ENCODE measurements at regions not wholly inside any gene's neighbourhood (a gene's known extent, or its start where the extent isn't known, plus 50 kb on each side); places are given as distances from the start of the nearest gene placed in this dataset.

DNA sequence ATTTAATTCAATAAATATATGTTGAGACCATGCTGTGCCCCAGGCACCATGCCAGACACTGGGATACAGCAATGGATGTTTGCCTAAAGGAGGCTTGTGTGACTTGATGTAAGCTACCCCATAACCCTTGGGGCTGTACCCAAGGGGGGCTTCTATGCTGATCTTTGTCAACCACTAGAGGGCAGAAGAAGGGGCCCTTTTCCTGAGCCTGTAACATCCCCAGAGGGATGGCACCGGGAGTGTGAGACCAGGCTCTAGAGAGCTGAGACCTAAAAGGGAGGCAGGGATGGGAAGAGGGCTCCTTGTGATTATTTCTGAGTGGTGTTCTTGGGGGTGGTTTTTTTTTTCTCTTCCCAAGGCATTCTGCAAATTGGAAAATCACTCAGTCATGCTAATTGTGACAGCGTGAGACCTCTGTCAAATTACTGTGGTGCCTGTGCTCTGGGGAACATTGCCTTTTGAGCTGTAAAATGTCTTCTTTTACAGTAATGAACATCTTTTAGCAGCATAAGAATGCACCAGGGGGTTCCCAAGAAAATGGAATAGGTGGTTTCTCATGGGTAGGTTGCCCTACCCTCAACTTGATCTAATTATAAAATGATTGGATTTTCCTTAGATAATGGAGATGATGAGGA is 138.7 kb upstream of the SLC24A3 start:
- Histone ChIP-seq H3K27ac (ENCODE audit: low read depth in 2 of 2, low read length in 1 of 2) (no peak overlapping the region), H3K9me2 (no peaks in the 10 kb centered on the region), H4K20me1 (ENCODE audit: insufficient read depth) (no peaks in the 10 kb centered on the region), H3K27me3 (ENCODE audit: insufficient read depth) (no peaks in the 10 kb centered on the region), H3K4me1 (ENCODE audit: control insufficient read depth in 1 of 2, insufficient read depth in 2 of 2, low read depth in 1 of 2, low read length in 1 of 2) (no peaks in the 10 kb centered on the region), H3K4me2 (no peak overlapping the region), H3K36me3 (replicated peaks in 1 of 2; ENCODE audit: control insufficient read depth in 1 of 2, insufficient read depth in 2 of 2, low read length in 1 of 2) (no peaks in the 10 kb centered on the region), H2AFZ (ENCODE audit: low read depth) (no peak overlapping the region), H3K9ac (no peak overlapping the region), H3K9me3 (no peaks in the 10 kb centered on the region), H3K79me2 (ENCODE audit: insufficient read depth) (no peaks in the 10 kb centered on the region), H3K4me3 (ENCODE audit: low read depth in 2 of 2, low read length in 1 of 2) (no peak overlapping the region), H3F3A (replicated peaks; ENCODE audit: insufficient read depth) (no peaks in the 10 kb centered on the region)
- WGBS (ENCODE audit: low lambda C conversion rate) = 4% methylated on average over 2 of the region's 2 CpGs
- DNase-seq = peak; percentile 26
- TF ChIP-seq, protein P1, sequence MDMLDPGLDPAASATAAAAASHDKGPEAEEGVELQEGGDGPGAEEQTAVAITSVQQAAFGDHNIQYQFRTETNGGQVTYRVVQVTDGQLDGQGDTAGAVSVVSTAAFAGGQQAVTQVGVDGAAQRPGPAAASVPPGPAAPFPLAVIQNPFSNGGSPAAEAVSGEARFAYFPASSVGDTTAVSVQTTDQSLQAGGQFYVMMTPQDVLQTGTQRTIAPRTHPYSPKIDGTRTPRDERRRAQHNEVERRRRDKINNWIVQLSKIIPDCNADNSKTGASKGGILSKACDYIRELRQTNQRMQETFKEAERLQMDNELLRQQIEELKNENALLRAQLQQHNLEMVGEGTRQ (IDR thresholded peaks at IDR 0.05; ENCODE audit: borderline replicate concordance, low read depth, low read length) = no peak
- TF ChIP-seq RXRA (IDR thresholded peaks at IDR 0.05; ENCODE audit: borderline replicate concordance, low read depth) = no peak
- TF ChIP-seq, protein P2, sequence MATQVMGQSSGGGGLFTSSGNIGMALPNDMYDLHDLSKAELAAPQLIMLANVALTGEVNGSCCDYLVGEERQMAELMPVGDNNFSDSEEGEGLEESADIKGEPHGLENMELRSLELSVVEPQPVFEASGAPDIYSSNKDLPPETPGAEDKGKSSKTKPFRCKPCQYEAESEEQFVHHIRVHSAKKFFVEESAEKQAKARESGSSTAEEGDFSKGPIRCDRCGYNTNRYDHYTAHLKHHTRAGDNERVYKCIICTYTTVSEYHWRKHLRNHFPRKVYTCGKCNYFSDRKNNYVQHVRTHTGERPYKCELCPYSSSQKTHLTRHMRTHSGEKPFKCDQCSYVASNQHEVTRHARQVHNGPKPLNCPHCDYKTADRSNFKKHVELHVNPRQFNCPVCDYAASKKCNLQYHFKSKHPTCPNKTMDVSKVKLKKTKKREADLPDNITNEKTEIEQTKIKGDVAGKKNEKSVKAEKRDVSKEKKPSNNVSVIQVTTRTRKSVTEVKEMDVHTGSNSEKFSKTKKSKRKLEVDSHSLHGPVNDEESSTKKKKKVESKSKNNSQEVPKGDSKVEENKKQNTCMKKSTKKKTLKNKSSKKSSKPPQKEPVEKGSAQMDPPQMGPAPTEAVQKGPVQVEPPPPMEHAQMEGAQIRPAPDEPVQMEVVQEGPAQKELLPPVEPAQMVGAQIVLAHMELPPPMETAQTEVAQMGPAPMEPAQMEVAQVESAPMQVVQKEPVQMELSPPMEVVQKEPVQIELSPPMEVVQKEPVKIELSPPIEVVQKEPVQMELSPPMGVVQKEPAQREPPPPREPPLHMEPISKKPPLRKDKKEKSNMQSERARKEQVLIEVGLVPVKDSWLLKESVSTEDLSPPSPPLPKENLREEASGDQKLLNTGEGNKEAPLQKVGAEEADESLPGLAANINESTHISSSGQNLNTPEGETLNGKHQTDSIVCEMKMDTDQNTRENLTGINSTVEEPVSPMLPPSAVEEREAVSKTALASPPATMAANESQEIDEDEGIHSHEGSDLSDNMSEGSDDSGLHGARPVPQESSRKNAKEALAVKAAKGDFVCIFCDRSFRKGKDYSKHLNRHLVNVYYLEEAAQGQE (IDR thresholded peaks at IDR 0.05; ENCODE audit: low read depth, low read length) = no peak
- TF ChIP-seq, protein P3, sequence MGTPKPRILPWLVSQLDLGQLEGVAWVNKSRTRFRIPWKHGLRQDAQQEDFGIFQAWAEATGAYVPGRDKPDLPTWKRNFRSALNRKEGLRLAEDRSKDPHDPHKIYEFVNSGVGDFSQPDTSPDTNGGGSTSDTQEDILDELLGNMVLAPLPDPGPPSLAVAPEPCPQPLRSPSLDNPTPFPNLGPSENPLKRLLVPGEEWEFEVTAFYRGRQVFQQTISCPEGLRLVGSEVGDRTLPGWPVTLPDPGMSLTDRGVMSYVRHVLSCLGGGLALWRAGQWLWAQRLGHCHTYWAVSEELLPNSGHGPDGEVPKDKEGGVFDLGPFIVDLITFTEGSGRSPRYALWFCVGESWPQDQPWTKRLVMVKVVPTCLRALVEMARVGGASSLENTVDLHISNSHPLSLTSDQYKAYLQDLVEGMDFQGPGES (IDR thresholded peaks at IDR 0.05; ENCODE audit: low read depth, low read length) = no peak
- no peak for TF ChIP-seq RFX5 (IDR thresholded peaks at IDR 0.05; ENCODE audit: low read length)
- TF ChIP-seq, protein P4, sequence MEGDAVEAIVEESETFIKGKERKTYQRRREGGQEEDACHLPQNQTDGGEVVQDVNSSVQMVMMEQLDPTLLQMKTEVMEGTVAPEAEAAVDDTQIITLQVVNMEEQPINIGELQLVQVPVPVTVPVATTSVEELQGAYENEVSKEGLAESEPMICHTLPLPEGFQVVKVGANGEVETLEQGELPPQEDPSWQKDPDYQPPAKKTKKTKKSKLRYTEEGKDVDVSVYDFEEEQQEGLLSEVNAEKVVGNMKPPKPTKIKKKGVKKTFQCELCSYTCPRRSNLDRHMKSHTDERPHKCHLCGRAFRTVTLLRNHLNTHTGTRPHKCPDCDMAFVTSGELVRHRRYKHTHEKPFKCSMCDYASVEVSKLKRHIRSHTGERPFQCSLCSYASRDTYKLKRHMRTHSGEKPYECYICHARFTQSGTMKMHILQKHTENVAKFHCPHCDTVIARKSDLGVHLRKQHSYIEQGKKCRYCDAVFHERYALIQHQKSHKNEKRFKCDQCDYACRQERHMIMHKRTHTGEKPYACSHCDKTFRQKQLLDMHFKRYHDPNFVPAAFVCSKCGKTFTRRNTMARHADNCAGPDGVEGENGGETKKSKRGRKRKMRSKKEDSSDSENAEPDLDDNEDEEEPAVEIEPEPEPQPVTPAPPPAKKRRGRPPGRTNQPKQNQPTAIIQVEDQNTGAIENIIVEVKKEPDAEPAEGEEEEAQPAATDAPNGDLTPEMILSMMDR (IDR thresholded peaks at IDR 0.05) = peak; percentile 50
- TF ChIP-seq, protein P5, sequence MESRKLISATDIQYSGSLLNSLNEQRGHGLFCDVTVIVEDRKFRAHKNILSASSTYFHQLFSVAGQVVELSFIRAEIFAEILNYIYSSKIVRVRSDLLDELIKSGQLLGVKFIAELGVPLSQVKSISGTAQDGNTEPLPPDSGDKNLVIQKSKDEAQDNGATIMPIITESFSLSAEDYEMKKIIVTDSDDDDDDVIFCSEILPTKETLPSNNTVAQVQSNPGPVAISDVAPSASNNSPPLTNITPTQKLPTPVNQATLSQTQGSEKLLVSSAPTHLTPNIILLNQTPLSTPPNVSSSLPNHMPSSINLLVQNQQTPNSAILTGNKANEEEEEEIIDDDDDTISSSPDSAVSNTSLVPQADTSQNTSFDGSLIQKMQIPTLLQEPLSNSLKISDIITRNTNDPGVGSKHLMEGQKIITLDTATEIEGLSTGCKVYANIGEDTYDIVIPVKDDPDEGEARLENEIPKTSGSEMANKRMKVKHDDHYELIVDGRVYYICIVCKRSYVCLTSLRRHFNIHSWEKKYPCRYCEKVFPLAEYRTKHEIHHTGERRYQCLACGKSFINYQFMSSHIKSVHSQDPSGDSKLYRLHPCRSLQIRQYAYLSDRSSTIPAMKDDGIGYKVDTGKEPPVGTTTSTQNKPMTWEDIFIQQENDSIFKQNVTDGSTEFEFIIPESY (IDR thresholded peaks at IDR 0.05; ENCODE audit: borderline replicate concordance, low read depth) = no peak
- ChIA-PET POLR2A (no interaction called here), CTCF (interaction anchor here (0.6 to 1.5 kb wide), 4 partner anchors 9 to 1162 kb away, joined by 3 to 4 read pairs (median 4); no protein-coding TSS in a partner anchor)
